ENCODE measurements at regions not wholly inside any gene's neighbourhood (a gene's known extent, or its start where the extent isn't known, plus 50 kb on each side); places are given as distances from the start of the nearest gene placed in this dataset.

GRCh38 chr5:174840435-174840834, 116.1 kb downstream of the MSX2 start:
- FAIRE-seq (no peak), DNase-seq (ENCODE audit: insufficient read length, low spot score) (no peak)
- no peak for TF ChIP-seq CTCF (IDR thresholded peaks at IDR 0.05; ENCODE audit: insufficient read depth, missing control alignments)

GRCh38 chr5:174839196-174839595, 114.8 kb downstream of the MSX2 start:
- DNase-seq (ENCODE audit: insufficient read length, low spot score) (no peak), FAIRE-seq (no peak)
- TF ChIP-seq CTCF (IDR thresholded peaks at IDR 0.05; ENCODE audit: insufficient read depth, missing control alignments) = no peak

- FAIRE-seq (no peak), DNase-seq (ENCODE audit: insufficient read length, low spot score) (no peak)
- peak; percentile 42 for TF ChIP-seq CTCF (IDR thresholded peaks at IDR 0.05; ENCODE audit: insufficient read depth, missing control alignments)
Observed at GRCh38 chr5:174837919-174838902, 113.8 kb downstream of the MSX2 start.

GRCh38 chr5:174834081-174834480, 109.7 kb downstream of the MSX2 start:
- FAIRE-seq (no peak), DNase-seq (ENCODE audit: insufficient read length, low spot score) (no peak)
- no peak for TF ChIP-seq CTCF (IDR thresholded peaks at IDR 0.05; ENCODE audit: insufficient read depth, missing control alignments)

- FAIRE-seq = no peak
- no peak for DNase-seq (ENCODE audit: insufficient read length, low spot score)
- TF ChIP-seq CTCF (IDR thresholded peaks at IDR 0.05; ENCODE audit: insufficient read depth, missing control alignments) = no peak
Observed at GRCh38 chr5:174832811-174833210, 108.4 kb downstream of the MSX2 start.

GRCh38 chr5:174832025-174832424, 107.6 kb downstream of the MSX2 start:
- DNase-seq (ENCODE audit: insufficient read length, low spot score) (no peak), FAIRE-seq (no peak)

More at GRCh38 chr5:174832025-174832424, 107.6 kb downstream of the MSX2 start:
- TF ChIP-seq CTCF (IDR thresholded peaks at IDR 0.05; ENCODE audit: insufficient read depth, missing control alignments) = no peak
